Neuronal stem cell (in vitro differentiated cells): ENCODE measurements at regions not wholly inside any gene's neighbourhood (a gene's known extent, or its start where the extent isn't known, plus 50 kb on each side); places are given as distances from the start of the nearest gene placed in this dataset.

ENCODE experiments used
- DNase-seq: peaks from one replicate; pipeline ENCODE4 v3.0.0-alpha.2; 2013; ENCODE audit warnings: low spot score
- H2AFZ ChIP-seq: one replicate; pipeline ENCODE4 v1.6.1; 2013; ENCODE audit warnings: mild to moderate bottlenecking, low read length, inconsistent platforms
- H2AK5ac ChIP-seq: 2 replicates; pipeline ENCODE4 v1.6.1; 2013; ENCODE audit warnings: low read depth, mild to moderate bottlenecking, inconsistent platforms, low read length, moderate library complexity, mixed read lengths
- H2BK120ac ChIP-seq: 2 replicates; pipeline ENCODE4 v1.6.1; 2013; ENCODE audit warnings: low read depth, mild to moderate bottlenecking, inconsistent platforms, low read length, moderate library complexity, mixed read lengths
- H2BK12ac ChIP-seq: one replicate; pipeline ENCODE4 v1.6.1; 2013; ENCODE audit warnings: low read length, inconsistent platforms
- H2BK15ac ChIP-seq: 2 replicates; pipeline ENCODE4 v1.6.1; 2013; ENCODE audit warnings: mild to moderate bottlenecking, low read length, inconsistent platforms, mixed read lengths
- H2BK5ac ChIP-seq: one replicate; pipeline ENCODE4 v1.6.1; 2013; ENCODE audit warnings: inconsistent platforms, mild to moderate bottlenecking, low read length, moderate library complexity
- H3K14ac ChIP-seq: one replicate; pipeline ENCODE4 v1.6.1; 2013; ENCODE audit warnings: low read length, inconsistent platforms
- H3K18ac ChIP-seq: 2 replicates; pipeline ENCODE4 v1.6.1; 2013; ENCODE audit warnings: low read length, inconsistent platforms
- H3K23ac ChIP-seq: 2 replicates; pipeline ENCODE4 v1.6.1; 2013; ENCODE audit warnings: low read depth, mild to moderate bottlenecking, mixed read lengths, low read length, inconsistent platforms; ENCODE audit not compliant: poor library complexity
- H3K27ac ChIP-seq: replicated peaks from 3 replicates; pipeline ENCODE4 v1.5.1; 2013; ENCODE audit warnings: low read length, inconsistent platforms
- H3K27me3 ChIP-seq, 3 experiments: 2 replicates each; pipeline ENCODE4 v1.6.1; 2013; ENCODE audit warnings: low read length in 3 of 3, mild to moderate bottlenecking in 2 of 3, inconsistent platforms in 1 of 3, low read depth in 1 of 3, mixed read lengths in 1 of 3, moderate library complexity in 1 of 3; ENCODE audit not compliant: control insufficient read depth in 3 of 3, insufficient read depth in 3 of 3
- H3K36me3 ChIP-seq, 2 donors: replicated peaks in 1 of 2; 2 replicates each; pipeline ENCODE4 v1.6.1; 2013; ENCODE audit warnings: low read length in 2 of 2; ENCODE audit not compliant: control insufficient read depth in 2 of 2, insufficient read depth in 2 of 2
- H3K4ac ChIP-seq: 2 replicates; pipeline ENCODE4 v1.6.1; 2013; ENCODE audit warnings: inconsistent platforms, mild to moderate bottlenecking, low read length, moderate library complexity
- H3K4me1 ChIP-seq, 2 donors: 1 replicate in 1 of 2; 2 replicates in 1 of 2; pipeline ENCODE4 v1.6.1; 2013; ENCODE audit warnings: low read length in 2 of 2, low read depth in 1 of 2; ENCODE audit not compliant: control insufficient read depth in 2 of 2, insufficient read depth in 1 of 2
- H3K4me2 ChIP-seq: one replicate; pipeline ENCODE4 v1.6.1; 2013; ENCODE audit warnings: mild to moderate bottlenecking, low read length, inconsistent platforms; ENCODE audit not compliant: insufficient read depth, poor library complexity, severe bottlenecking
- H3K4me3 ChIP-seq, 2 donors: 2 replicates each; pipeline ENCODE4 v1.5.1; 2013; ENCODE audit warnings: low read length in 2 of 2, mild to moderate bottlenecking in 2 of 2, inconsistent platforms in 1 of 2, moderate library complexity in 1 of 2
- H3K79me1 ChIP-seq: one replicate; pipeline ENCODE4 v1.6.1; 2013; ENCODE audit warnings: low read depth, mild to moderate bottlenecking, inconsistent platforms, low read length, moderate library complexity
- H3K9ac ChIP-seq: one replicate; pipeline ENCODE4 v1.6.1; 2013; ENCODE audit warnings: mild to moderate bottlenecking, low read depth, low read length, inconsistent platforms; ENCODE audit not compliant: poor library complexity
- H3K9me3 ChIP-seq, 2 donors: replicated peaks in 1 of 2; 2 replicates each; pipeline versions ENCODE3 to v1.6.1; 2013; ENCODE audit warnings: low read length in 2 of 2, mild to moderate bottlenecking in 2 of 2, inconsistent platforms in 1 of 2, low read depth in 1 of 2, mixed read lengths in 1 of 2, moderate library complexity in 1 of 2; ENCODE audit not compliant: control insufficient read depth in 2 of 2, insufficient read depth in 1 of 2
- H4K8ac ChIP-seq: one replicate; pipeline ENCODE4 v1.6.1; 2013; ENCODE audit warnings: low read depth, mild to moderate bottlenecking, inconsistent platforms, low read length, moderate library complexity
- H4K91ac ChIP-seq: one replicate; pipeline ENCODE4 v1.6.1; 2013; ENCODE audit warnings: low read length, low read depth, mild to moderate bottlenecking, inconsistent platforms; ENCODE audit not compliant: poor library complexity
- WGBS, 2 donors: extraction: QIAGEN DNeasy Blood & Tissue Kit; methylation state at CpG; one replicate each; pipeline ENCODE4 v1.1.7; 2013; ENCODE audit warnings: missing lambda C conversion rate in 2 of 2, mixed read lengths in 1 of 2; ENCODE audit not compliant: insufficient read length in 2 of 2, insufficient replicate concordance in 1 of 2; ENCODE audit errors: extremely low coverage in 2 of 2; 5-methylcytosine and 5-hydroxymethylcytosine counted together

DNA sequence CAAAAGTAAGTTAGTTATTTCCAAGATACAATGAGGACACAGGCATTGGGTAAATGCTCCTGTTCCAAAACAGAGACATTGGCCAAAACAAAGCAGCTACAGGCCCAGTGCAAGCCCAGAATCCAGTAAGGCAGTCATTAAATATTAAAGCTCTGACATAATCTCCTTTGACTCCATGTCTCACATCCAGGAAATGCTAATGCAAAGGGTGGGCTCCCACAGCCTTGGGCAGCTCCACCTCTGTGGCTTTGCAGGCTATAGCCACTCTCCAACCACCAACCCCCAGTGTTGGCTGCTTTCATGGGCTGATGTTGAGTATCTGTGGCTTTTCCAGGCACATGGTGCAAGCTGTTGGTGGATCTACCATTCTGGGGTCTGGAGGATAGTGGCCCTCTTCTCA is 733.4 kb upstream of the SOX9 start:
- H3K18ac ChIP-seq: no peak overlapping the region
- no peak overlapping the region for H3K27ac ChIP-seq
- no peak overlapping the region for H2AFZ ChIP-seq
- no peak for DNase-seq
- no peak overlapping the region for H2BK120ac ChIP-seq
- H2AK5ac ChIP-seq: no peak overlapping the region
- no peaks in the 10 kb centered on the region for H3K9me3 ChIP-seq
- no peak overlapping the region for H3K4ac ChIP-seq
- no peak overlapping the region for H3K9ac ChIP-seq
- no peak overlapping the region for H2BK5ac ChIP-seq
- no peaks in the 10 kb centered on the region for H3K4me1 ChIP-seq
- no peak overlapping the region for H4K91ac ChIP-seq
- H3K4me2 ChIP-seq: no peak overlapping the region
- H4K8ac ChIP-seq: no peak overlapping the region
- H3K27me3 ChIP-seq: no peaks in the 10 kb centered on the region
- no peak overlapping the region for H3K23ac ChIP-seq
- no peaks in the 10 kb centered on the region for H3K79me1 ChIP-seq
- no peak overlapping the region for H3K4me3 ChIP-seq
- H2BK12ac ChIP-seq: no peak overlapping the region
- H3K36me3 ChIP-seq: no peaks in the 10 kb centered on the region
- no peak overlapping the region for H2BK15ac ChIP-seq
- H3K14ac ChIP-seq: no peak overlapping the region

DNA sequence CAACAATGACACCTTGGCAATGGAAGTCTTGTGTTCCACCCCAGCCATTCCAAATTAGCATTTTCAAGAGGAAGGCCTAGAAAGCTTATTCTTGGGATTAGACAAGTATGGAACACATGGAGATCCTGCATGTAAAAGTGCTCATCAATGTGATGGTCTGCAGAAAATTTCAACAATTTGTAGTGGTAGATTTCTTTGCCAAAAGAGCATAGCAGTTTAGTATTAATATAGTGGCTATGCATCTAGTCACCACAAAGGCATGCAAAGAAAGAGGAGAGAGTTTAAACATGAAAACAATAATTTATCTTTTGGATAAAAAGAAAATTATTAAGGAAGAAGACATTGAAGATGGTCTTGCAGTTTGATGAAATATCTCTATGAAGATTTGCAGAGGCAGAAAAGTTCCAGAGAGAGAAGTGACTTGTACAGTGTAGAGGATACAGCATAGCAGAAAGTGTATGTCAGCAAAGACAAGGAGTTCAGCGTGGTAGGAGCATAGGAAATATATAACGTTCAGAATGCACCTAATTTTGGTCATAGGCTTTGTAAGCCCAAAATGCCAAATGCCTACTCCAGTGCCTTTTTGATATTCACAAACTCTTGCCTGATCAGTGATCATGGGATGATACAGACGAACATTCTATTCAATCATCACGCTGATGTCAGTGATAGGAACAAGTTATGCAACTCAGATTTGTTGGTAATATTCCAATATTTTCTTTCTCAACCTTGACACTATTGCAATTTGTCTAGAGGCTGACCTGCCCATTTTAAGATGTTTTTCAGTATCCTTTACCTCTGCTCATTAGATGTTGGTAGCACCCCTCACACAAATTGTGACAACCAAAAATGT is 727.9 kb upstream of the SOX9 start:
- Histone ChIP-seq H3K4me1 (no peaks in the 10 kb centered on the region), H3K18ac (no peak overlapping the region), H3K9me3 (no peaks in the 10 kb centered on the region), H2BK120ac (no peak overlapping the region), H2BK5ac (no peak overlapping the region), H3K4me3 (no peak overlapping the region), H3K23ac (no peak overlapping the region), H3K4ac (no peak overlapping the region), H2BK12ac (no peak overlapping the region), H3K9ac (no peak overlapping the region), H3K14ac (no peak overlapping the region), H3K79me1 (no peaks in the 10 kb centered on the region), H3K4me2 (no peak overlapping the region), H3K27me3 (no peaks in the 10 kb centered on the region), H2AFZ (no peak overlapping the region), H3K36me3 (no peaks in the 10 kb centered on the region), H2AK5ac (no peak overlapping the region), H3K27ac (no peak overlapping the region), H2BK15ac (no peak overlapping the region), H4K8ac (no peak overlapping the region), H4K91ac (no peak overlapping the region)
- DNase-seq: no peak
- no CpG with 5 or more reads among the region's 4 CpGs for WGBS, 2 donors

DNA sequence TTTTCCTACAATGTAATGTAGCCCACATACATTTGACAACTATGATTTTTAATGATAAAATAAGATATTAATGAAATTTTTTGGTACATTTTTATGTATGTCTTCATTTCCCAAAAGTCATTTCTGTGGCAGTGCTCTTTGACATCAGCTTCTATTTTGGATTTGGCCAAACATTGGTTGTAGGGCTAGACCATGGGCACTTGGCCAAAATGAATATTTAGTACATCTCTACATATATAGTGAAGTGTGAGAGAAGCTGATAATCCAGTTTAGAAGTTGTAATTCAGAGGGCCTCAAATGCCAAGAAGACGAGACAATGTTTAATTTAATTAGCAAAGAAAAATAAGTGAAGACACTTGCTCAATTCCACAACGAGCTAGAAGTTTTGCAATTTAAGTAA is 724.9 kb upstream of the SOX9 start:
- Histone ChIP-seq H3K36me3 (no peaks in the 10 kb centered on the region), H3K4me3 (no peak overlapping the region), H2BK120ac (no peak overlapping the region), H3K4me2 (no peak overlapping the region), H2AFZ (no peak overlapping the region), H2BK12ac (no peak overlapping the region), H4K8ac (no peak overlapping the region), H3K4me1 (peaks cover 3 to 5% of the 10 kb centered on the region in 2 donors), H4K91ac (no peak overlapping the region), H3K9me3 (no peaks in the 10 kb centered on the region), H3K14ac (no peak overlapping the region), H3K18ac (no peak overlapping the region), H3K4ac (no peak overlapping the region), H3K23ac (no peak overlapping the region), H2BK15ac (no peak overlapping the region), H2AK5ac (no peak overlapping the region), H3K79me1 (no peaks in the 10 kb centered on the region), H3K27me3 (no peaks in the 10 kb centered on the region), H2BK5ac (no peak overlapping the region), H3K9ac (no peak overlapping the region), H3K27ac (no peak overlapping the region)
- WGBS, 2 donors: no CpG with 5 or more reads among the region's 2 CpGs
- no peak for DNase-seq

DNA sequence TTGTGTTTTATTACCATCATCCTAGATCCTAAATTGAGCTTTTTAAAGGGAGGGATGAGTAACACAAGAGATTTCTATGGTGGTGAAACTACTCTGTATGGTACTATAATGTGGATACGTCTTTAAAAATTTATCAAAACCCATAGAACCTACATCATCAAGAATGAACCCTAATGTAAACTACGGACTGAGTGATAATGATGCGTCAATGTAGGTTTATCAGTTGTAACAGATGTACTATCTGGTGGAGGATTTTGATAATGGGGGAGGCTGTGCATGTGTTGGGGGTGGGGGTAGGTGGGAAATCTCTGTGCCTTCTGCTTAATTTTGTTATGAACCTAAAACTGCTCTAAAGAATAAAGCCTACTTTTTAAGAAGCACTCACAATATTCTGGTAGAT is 724.1 kb upstream of the SOX9 start:
- WGBS, 2 donors: no CpG with 5 or more reads among the region's 3 CpGs
- Histone ChIP-seq H2BK120ac (no peak overlapping the region), H3K27me3 (no peaks in the 10 kb centered on the region), H2AK5ac (no peak overlapping the region), H4K91ac (no peak overlapping the region), H2BK15ac (no peak overlapping the region), H2BK5ac (no peak overlapping the region), H3K14ac (no peak overlapping the region), H3K4ac (no peak overlapping the region), H2AFZ (no peak overlapping the region), H3K27ac (no peak overlapping the region), H3K79me1 (no peaks in the 10 kb centered on the region), H3K4me2 (no peak overlapping the region), H3K9ac (no peak overlapping the region), H2BK12ac (no peak overlapping the region), H3K36me3 (no peaks in the 10 kb centered on the region), H3K23ac (no peak overlapping the region), H3K4me1 (peaks cover 3 to 5% of the 10 kb centered on the region in 2 donors), H3K4me3 (no peak overlapping the region), H3K18ac (no peak overlapping the region), H4K8ac (no peak overlapping the region), H3K9me3 (no peaks in the 10 kb centered on the region)
- no peak for DNase-seq
